Smooth muscle cell (in vitro differentiated cells): ENCODE measurements at regions not wholly inside any gene's neighbourhood (a gene's known extent, or its start where the extent isn't known, plus 50 kb on each side); places are given as distances from the start of the nearest gene placed in this dataset.

Experiments used
- DNase-seq: peaks from one replicate; lab custom pipeline; 2025; ENCODE audit not compliant: unreplicated experiment; lab: John Stamatoyannopoulos, UW
- H2AFZ ChIP-seq: fragments of 200-600 bp; sonication (generic); 2 replicates; pipeline ENCODE4 v1.6.0; 2016; ENCODE audit warnings: antibody characterized with exemption, low read depth, mild to moderate bottlenecking
- H3F3A ChIP-seq: fragments of 200-600 bp; sonication (generic); 2 replicates; pipeline ENCODE4 v1.6.0; 2017; ENCODE audit warnings: antibody characterized with exemption, low read depth
- H3K27ac ChIP-seq: fragments of 200-600 bp; sonication (generic); 2 replicates; pipeline ENCODE4 v1.5.1; 2016; ENCODE audit warnings: low read depth, mild to moderate bottlenecking
- H3K27me3 ChIP-seq: fragments of 200-600 bp; sonication (generic); 2 replicates; pipeline ENCODE4 v1.6.1; 2016; ENCODE audit warnings: low read depth, mild to moderate bottlenecking
- H3K36me3 ChIP-seq: fragments of 200-600 bp; sonication (generic); 2 replicates; pipeline ENCODE4 v1.5.1; 2016; ENCODE audit warnings: low read depth
- H3K4me1 ChIP-seq: fragments of 200-600 bp; sonication (generic); 2 replicates; pipeline ENCODE4 v1.5.1; 2016; ENCODE audit warnings: low read depth
- H3K4me2 ChIP-seq: fragments of 200-600 bp; sonication (generic); 2 replicates; pipeline ENCODE4 v1.6.0; 2016; ENCODE audit warnings: mild to moderate bottlenecking
- H3K4me3 ChIP-seq: fragments of 200-600 bp; sonication (generic); 2 replicates; pipeline ENCODE4 v1.5.1; 2016; ENCODE audit warnings: mild to moderate bottlenecking
- H3K79me2 ChIP-seq: fragments of 200-600 bp; sonication (generic); 2 replicates; pipeline ENCODE4 v1.6.0; 2016; ENCODE audit warnings: low read depth, mild to moderate bottlenecking
- H3K9ac ChIP-seq: fragments of 200-600 bp; sonication (generic); 2 replicates; pipeline ENCODE4 v1.6.0; 2016; ENCODE audit warnings: low read depth
- H3K9me3 ChIP-seq: fragments of 200-600 bp; sonication (generic); replicated peaks from 2 replicates; pipeline ENCODE4 v1.5.1; 2016; ENCODE audit warnings: low read depth
- H4K20me1 ChIP-seq: fragments of 200-600 bp; sonication (generic); 2 replicates; pipeline ENCODE4 v1.6.0; 2016; ENCODE audit warnings: low read depth
- CTCF ChIP-seq: fragments of 200-600 bp; sonication (generic); IDR thresholded peaks from 2 replicates; pipeline ENCODE4 v1.5.1; 2017; ENCODE audit warnings: borderline replicate concordance, mild to moderate bottlenecking, antibody characterized with exemption; ENCODE audit not compliant: insufficient read depth, poor library complexity, severe bottlenecking
- WGBS: methylation state at CpG from one replicate; pipeline ENCODE4 v1.1.7; 2016; ENCODE audit warnings: low lambda C conversion rate; 5-methylcytosine and 5-hydroxymethylcytosine counted together

GRCh38 chr10:2878818-2879217 lies 188.5 kb upstream of the PFKP start:
- H3K4me2 ChIP-seq, result no peak overlapping the region
- no peaks in the 10 kb centered on the region for H3F3A ChIP-seq
- H3K9ac ChIP-seq, result no peak overlapping the region
- no peak overlapping the region for H2AFZ ChIP-seq
- TF ChIP-seq CTCF, result no peak
- H4K20me1 ChIP-seq, result no peaks in the 10 kb centered on the region
- no peaks in the 10 kb centered on the region for H3K36me3 ChIP-seq
- no peaks in the 10 kb centered on the region for H3K9me3 ChIP-seq
- H3K27me3 ChIP-seq, result no peaks in the 10 kb centered on the region
- H3K4me1 ChIP-seq, result no peaks in the 10 kb centered on the region
- H3K27ac ChIP-seq, result no peak overlapping the region
- no peak overlapping the region for H3K4me3 ChIP-seq
- 88% methylated on average over 8 of the region's 8 CpGs for WGBS
- no peak for DNase-seq
- no peaks in the 10 kb centered on the region for H3K79me2 ChIP-seq

GRCh38 chr10:2876032-2876431 lies 191.3 kb upstream of the PFKP start:
- H3F3A ChIP-seq, result no peaks in the 10 kb centered on the region
- no peaks in the 10 kb centered on the region for H3K79me2 ChIP-seq
- H3K4me1 ChIP-seq, result no peaks in the 10 kb centered on the region
- H4K20me1 ChIP-seq, result no peaks in the 10 kb centered on the region
- WGBS, result 90% methylated on average over 2 of the region's 2 CpGs
- no peak overlapping the region for H3K9ac ChIP-seq
- TF ChIP-seq CTCF, result no peak
- no peak overlapping the region for H3K27ac ChIP-seq
- no peaks in the 10 kb centered on the region for H3K36me3 ChIP-seq
- H3K4me2 ChIP-seq, result no peak overlapping the region
- H3K27me3 ChIP-seq, result no peaks in the 10 kb centered on the region
- H2AFZ ChIP-seq, result no peak overlapping the region
- no peak for DNase-seq
- no peak overlapping the region for H3K4me3 ChIP-seq
- H3K9me3 ChIP-seq, result no peaks in the 10 kb centered on the region

GRCh38 chr10:2874963-2875362 lies 192.4 kb upstream of the PFKP start:
- no peaks in the 10 kb centered on the region for H3K79me2 ChIP-seq
- no peak for TF ChIP-seq CTCF
- no peaks in the 10 kb centered on the region for H3K36me3 ChIP-seq
- H4K20me1 ChIP-seq, result no peaks in the 10 kb centered on the region
- H3K4me3 ChIP-seq, result no peak overlapping the region
- H3K27me3 ChIP-seq, result no peaks in the 10 kb centered on the region
- no peak overlapping the region for H3K4me2 ChIP-seq
- H3K9me3 ChIP-seq, result no peaks in the 10 kb centered on the region
- H3K9ac ChIP-seq, result no peak overlapping the region
- WGBS, result 76% methylated on average over 6 of the region's 6 CpGs
- no peak overlapping the region for H3K27ac ChIP-seq
- H3K4me1 ChIP-seq, result no peaks in the 10 kb centered on the region
- DNase-seq, result no peak
- no peaks in the 10 kb centered on the region for H3F3A ChIP-seq
- H2AFZ ChIP-seq, result no peak overlapping the region

- TF ChIP-seq CTCF, result no peak
- no peaks in the 10 kb centered on the region for H3K4me1 ChIP-seq
- no peak overlapping the region for H3K27ac ChIP-seq
- no peak overlapping the region for H3K9ac ChIP-seq
- H2AFZ ChIP-seq, result no peak overlapping the region
- H4K20me1 ChIP-seq, result no peaks in the 10 kb centered on the region
- DNase-seq, result no peak
- H3K27me3 ChIP-seq, result no peaks in the 10 kb centered on the region
- no peak overlapping the region for H3K4me2 ChIP-seq
- no peaks in the 10 kb centered on the region for H3F3A ChIP-seq
- H3K9me3 ChIP-seq, result no peaks in the 10 kb centered on the region
- 94% methylated on average over 2 of the region's 2 CpGs for WGBS
- H3K36me3 ChIP-seq, result no peaks in the 10 kb centered on the region
- no peaks in the 10 kb centered on the region for H3K79me2 ChIP-seq
- H3K4me3 ChIP-seq, result no peak overlapping the region
Measured at GRCh38 chr10:2873769-2874168, 193.6 kb upstream of the PFKP start.
